Endothelial cell (in vitro differentiated cells): ENCODE measurements at regions not wholly inside any gene's neighbourhood (a gene's known extent, or its start where the extent isn't known, plus 50 kb on each side); places are given as distances from the start of the nearest gene placed in this dataset.

Source experiments
- DNase-seq: peaks from one replicate; pipeline ENCODE4 v3.0.0; 2021; ENCODE audit warnings: low spot score
- H3K27ac Mint-ChIP-seq: one replicate; pipeline ENCODE4 v1.8.0; 2021; ENCODE audit warnings: mixed read lengths, inconsistent platforms; ENCODE audit not compliant: unreplicated experiment
- H3K27me3 Mint-ChIP-seq: one replicate; pipeline ENCODE4 v1.8.0; 2021; ENCODE audit warnings: mild to moderate bottlenecking, moderate library complexity, mixed read lengths, inconsistent platforms; ENCODE audit not compliant: unreplicated experiment
- H3K36me3 Mint-ChIP-seq: one replicate; pipeline ENCODE4 v1.8.0; 2021; ENCODE audit warnings: mild to moderate bottlenecking, low read depth, mixed read lengths, inconsistent platforms; ENCODE audit not compliant: unreplicated experiment
- H3K4me1 Mint-ChIP-seq: one replicate; pipeline ENCODE4 v1.8.0; 2021; ENCODE audit warnings: mild to moderate bottlenecking, mixed read lengths, inconsistent platforms; ENCODE audit not compliant: unreplicated experiment
- H3K4me3 Mint-ChIP-seq: one replicate; pipeline ENCODE4 v1.8.0; 2021; ENCODE audit warnings: mild to moderate bottlenecking, mixed read lengths, inconsistent platforms; ENCODE audit not compliant: unreplicated experiment
- H3K9me3 Mint-ChIP-seq: one replicate; pipeline ENCODE4 v1.8.0; 2021; ENCODE audit warnings: mixed read lengths, inconsistent platforms; ENCODE audit not compliant: unreplicated experiment
- TF ChIP-seq, protein P1 (sequence below): fragments of 200-600 bp; sonication (generic); IDR thresholded peaks from one replicate; pipeline ENCODE4 v1.5.0; 2021; ENCODE audit warnings: antibody characterized with exemption; ENCODE audit not compliant: unreplicated experiment

DNA sequence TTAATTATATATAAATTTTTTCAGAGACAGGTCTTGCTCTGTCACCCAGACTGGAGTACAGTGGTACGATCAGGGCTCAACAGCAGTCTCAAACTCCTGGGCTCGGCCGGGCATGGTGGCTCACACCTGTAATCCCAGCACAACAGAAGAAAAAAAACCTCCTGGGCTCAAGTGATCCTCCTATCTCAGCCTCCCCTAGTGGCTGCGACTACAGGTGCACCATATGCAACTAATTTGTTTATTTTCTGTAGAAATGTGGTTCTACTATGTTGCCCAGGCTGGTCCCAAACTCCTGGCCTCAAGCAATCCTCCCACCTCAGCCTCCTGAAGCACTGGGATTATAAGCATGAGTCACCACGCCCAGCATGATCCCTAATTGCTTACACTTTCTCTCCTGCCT is 56.1 kb upstream of the SLC35C1 start:
- Mint-ChIP-seq H3K9me3 (no peaks in the 10 kb centered on the region), H3K27ac (no peak overlapping the region), H3K4me1 (peaks cover 5% of the 10 kb centered on the region), H3K4me3 (no peak overlapping the region), H3K36me3 (no peaks in the 10 kb centered on the region), H3K27me3 (peaks cover 6% of the 10 kb centered on the region)
- DNase-seq = no peak
- TF ChIP-seq, protein P1, sequence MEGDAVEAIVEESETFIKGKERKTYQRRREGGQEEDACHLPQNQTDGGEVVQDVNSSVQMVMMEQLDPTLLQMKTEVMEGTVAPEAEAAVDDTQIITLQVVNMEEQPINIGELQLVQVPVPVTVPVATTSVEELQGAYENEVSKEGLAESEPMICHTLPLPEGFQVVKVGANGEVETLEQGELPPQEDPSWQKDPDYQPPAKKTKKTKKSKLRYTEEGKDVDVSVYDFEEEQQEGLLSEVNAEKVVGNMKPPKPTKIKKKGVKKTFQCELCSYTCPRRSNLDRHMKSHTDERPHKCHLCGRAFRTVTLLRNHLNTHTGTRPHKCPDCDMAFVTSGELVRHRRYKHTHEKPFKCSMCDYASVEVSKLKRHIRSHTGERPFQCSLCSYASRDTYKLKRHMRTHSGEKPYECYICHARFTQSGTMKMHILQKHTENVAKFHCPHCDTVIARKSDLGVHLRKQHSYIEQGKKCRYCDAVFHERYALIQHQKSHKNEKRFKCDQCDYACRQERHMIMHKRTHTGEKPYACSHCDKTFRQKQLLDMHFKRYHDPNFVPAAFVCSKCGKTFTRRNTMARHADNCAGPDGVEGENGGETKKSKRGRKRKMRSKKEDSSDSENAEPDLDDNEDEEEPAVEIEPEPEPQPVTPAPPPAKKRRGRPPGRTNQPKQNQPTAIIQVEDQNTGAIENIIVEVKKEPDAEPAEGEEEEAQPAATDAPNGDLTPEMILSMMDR = peak; percentile 41

DNA sequence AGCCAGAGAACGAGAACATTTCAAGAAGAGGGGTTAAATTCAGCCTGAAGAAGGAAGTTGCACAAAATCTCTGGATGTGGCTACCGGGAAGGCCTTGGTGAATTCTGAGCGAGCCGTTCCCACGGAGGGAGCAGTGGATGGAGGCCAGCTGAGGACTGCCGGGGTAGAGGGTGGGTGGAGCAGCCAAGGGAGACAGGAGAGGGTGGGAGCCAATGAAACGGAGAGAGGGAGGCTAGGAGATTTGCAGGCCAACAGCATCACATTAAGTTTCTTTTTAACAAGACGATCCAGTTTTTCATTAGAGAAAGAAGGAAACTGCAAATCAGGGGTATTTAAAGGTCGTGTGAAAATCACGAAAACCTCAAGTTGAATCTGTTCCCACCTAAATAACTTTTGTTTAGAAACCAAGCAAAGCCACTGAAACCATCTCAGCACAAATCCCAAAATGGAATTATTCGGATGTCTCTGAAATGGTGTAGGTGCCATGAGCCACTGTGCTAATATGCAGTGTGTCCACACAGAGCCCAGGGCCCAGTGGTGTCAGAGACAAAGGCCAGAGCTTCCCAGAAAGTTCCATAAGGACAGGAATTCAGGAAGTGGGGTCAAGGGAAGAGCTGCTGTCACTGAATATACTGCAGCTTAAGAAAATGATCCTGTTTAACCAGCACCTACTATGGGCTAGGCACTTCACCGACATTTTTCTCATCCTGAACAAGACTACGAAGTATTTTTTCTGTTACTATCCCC is 59.7 kb upstream of the SLC35C1 start:
- TF ChIP-seq, protein P1 = no peak
- Mint-ChIP-seq H3K9me3 (no peaks in the 10 kb centered on the region), H3K4me1 (peaks cover 5% of the 10 kb centered on the region), H3K36me3 (no peaks in the 10 kb centered on the region), H3K4me3 (no peak overlapping the region), H3K27me3 (peaks cover 4% of the 10 kb centered on the region), H3K27ac (no peak overlapping the region)
- no peak for DNase-seq

DNA sequence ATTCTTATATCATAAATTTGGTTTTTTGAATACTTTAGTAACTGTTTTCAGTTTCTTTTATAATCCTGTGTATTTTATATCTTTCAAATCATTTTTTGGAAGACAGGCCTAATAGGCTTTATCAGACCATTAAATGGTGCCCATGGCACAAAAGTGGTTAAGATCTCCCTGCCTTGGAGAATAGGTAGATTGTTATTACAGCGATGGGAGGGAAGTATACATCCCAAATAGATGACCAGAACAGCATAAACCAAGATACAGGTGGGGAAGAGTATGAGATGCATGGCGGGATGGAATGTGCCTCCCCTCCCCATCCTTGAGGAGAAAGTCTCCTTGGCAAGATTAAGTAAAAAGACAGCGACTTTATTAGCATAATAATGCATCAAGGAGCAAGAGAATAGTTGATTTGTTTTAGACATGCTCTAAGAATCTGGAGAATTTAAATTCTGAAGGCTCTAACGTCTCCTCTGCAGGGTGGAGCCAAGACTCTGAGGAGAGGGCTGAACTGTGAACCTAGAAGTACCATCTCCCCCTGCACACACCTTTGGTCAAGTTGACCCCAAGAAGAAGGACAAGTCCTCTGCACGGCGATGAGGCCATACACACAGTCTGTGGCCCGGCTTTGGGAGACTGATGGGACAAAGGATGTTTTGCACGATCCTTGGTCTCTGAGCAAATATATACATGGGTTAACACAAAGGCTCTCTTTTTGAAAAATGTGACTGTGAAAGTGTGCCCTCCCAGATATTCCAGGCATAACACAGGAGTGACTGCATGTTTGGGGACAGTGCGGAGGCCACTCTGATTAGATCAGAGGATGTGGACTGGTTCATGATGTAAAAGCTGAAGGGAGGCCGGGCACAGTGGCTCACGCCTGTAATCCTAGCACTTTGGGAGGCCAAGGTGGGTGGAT is 61.1 kb upstream of the SLC35C1 start:
- no peak for DNase-seq

DNA sequence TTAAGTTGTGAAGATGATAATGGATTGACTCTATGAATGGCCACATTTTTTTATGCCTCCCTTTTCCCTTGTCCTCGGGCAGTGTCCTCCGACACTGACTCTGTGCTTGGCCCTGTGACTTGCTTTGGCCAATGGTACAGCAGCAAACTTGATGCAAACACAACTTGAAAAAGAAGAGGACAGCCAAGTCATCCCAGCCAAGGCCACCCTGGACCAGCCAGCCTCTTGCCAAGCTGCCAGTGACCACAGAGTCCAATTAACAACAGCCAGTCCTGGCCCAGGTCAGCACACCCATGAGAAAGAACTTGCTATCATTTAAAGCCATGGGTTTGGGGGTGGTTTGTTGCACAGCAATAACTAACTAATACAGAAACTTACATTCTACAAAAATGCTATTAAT is 63.4 kb upstream of the SLC35C1 start:
- H3K4me1 Mint-ChIP-seq = no peaks in the 10 kb centered on the region
- H3K27ac Mint-ChIP-seq = no peak overlapping the region

More for the DNA sequence above, 61.1 kb upstream of the SLC35C1 start:
- H3K4me3 Mint-ChIP-seq = no peak overlapping the region
- TF ChIP-seq, protein P1 = no peak
- H3K27me3 Mint-ChIP-seq = peaks cover 4% of the 10 kb centered on the region
- H3K9me3 Mint-ChIP-seq = no peaks in the 10 kb centered on the region
- H3K36me3 Mint-ChIP-seq = no peaks in the 10 kb centered on the region
- peaks cover 5% of the 10 kb centered on the region for H3K4me1 Mint-ChIP-seq
- H3K27ac Mint-ChIP-seq = no peak overlapping the region

More for the DNA sequence above, 63.4 kb upstream of the SLC35C1 start:
- DNase-seq = no peak
- H3K9me3 Mint-ChIP-seq = no peaks in the 10 kb centered on the region
- TF ChIP-seq, protein P1 = no peak
- peaks cover 2% of the 10 kb centered on the region for H3K27me3 Mint-ChIP-seq
- no peaks in the 10 kb centered on the region for H3K36me3 Mint-ChIP-seq
- no peak overlapping the region for H3K4me3 Mint-ChIP-seq
